ENCODE measurements at regions not wholly inside any gene's neighbourhood (a gene's known extent, or its start where the extent isn't known, plus 50 kb on each side); places are given as distances from the start of the nearest gene placed in this dataset.

DNA sequence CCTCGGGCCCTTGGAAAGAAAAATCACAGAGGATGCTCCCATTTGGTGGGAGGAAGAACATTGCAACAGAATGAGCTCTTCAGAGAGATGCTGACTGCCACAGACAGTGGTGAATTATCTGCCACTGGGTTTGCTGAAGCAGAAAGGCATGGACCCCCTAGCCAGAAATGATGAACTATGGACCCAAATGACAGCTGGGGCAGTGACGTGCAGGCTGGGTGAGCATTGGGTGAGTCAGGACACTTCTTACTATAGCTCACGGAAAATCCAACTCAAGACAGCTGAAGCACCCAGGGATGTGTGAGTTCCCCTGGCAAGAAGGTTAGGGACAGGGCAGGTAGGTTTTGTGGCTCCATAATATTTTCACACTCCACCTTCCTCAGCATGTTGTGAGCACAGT is 993.2 kb downstream of the BCL11B start:
- no peak for TF ChIP-seq ZBTB7A (IDR thresholded peaks at IDR 0.05; ENCODE audit: low read depth)
- TF ChIP-seq NFIC (IDR thresholded peaks at IDR 0.05): no peak

DNA sequence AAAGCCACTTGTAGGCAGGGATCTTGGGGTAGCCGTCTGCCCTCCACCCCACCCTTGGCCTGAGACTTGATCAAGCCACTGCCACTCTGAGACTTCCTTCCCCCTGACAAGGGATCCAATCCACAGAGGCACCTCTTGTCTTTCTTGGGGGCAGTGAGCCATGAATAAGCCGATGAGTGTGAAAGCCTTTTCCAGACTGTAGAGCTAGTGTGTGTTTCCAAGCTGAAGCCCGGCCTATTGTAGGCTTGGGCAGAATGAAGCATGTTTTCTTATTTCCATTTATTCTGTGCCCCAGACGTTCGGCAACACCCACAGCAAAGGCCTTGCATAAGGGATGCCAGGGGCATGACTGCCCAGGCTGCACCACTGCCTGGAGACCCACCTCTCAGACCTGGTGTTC is 991.6 kb downstream of the BCL11B start:
- TF ChIP-seq TCF12 (IDR thresholded peaks at IDR 0.05; ENCODE audit: low read depth) (no peak), EP300 (IDR thresholded peaks at IDR 0.05; ENCODE audit: borderline replicate concordance) (no peak), EGR1 (IDR thresholded peaks at IDR 0.05) (no peak), FOXM1 (IDR thresholded peaks at IDR 0.05; ENCODE audit: borderline replicate concordance, low read depth) (no peak), ZBTB7A (IDR thresholded peaks at IDR 0.05; ENCODE audit: low read depth) (no peak), RAD21 (IDR thresholded peaks at IDR 0.05; ENCODE audit: low read depth) (no peak), CEBPB (IDR thresholded peaks at IDR 0.05) (no peak), TEAD4 (IDR thresholded peaks at IDR 0.05) (no peak)
- TF ChIP-seq, protein P1, sequence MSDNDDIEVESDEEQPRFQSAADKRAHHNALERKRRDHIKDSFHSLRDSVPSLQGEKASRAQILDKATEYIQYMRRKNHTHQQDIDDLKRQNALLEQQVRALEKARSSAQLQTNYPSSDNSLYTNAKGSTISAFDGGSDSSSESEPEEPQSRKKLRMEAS (IDR thresholded peaks at IDR 0.05): no peak
- TF ChIP-seq, protein P2, sequence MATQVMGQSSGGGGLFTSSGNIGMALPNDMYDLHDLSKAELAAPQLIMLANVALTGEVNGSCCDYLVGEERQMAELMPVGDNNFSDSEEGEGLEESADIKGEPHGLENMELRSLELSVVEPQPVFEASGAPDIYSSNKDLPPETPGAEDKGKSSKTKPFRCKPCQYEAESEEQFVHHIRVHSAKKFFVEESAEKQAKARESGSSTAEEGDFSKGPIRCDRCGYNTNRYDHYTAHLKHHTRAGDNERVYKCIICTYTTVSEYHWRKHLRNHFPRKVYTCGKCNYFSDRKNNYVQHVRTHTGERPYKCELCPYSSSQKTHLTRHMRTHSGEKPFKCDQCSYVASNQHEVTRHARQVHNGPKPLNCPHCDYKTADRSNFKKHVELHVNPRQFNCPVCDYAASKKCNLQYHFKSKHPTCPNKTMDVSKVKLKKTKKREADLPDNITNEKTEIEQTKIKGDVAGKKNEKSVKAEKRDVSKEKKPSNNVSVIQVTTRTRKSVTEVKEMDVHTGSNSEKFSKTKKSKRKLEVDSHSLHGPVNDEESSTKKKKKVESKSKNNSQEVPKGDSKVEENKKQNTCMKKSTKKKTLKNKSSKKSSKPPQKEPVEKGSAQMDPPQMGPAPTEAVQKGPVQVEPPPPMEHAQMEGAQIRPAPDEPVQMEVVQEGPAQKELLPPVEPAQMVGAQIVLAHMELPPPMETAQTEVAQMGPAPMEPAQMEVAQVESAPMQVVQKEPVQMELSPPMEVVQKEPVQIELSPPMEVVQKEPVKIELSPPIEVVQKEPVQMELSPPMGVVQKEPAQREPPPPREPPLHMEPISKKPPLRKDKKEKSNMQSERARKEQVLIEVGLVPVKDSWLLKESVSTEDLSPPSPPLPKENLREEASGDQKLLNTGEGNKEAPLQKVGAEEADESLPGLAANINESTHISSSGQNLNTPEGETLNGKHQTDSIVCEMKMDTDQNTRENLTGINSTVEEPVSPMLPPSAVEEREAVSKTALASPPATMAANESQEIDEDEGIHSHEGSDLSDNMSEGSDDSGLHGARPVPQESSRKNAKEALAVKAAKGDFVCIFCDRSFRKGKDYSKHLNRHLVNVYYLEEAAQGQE (IDR thresholded peaks at IDR 0.05; ENCODE audit: low read depth): no peak

DNA sequence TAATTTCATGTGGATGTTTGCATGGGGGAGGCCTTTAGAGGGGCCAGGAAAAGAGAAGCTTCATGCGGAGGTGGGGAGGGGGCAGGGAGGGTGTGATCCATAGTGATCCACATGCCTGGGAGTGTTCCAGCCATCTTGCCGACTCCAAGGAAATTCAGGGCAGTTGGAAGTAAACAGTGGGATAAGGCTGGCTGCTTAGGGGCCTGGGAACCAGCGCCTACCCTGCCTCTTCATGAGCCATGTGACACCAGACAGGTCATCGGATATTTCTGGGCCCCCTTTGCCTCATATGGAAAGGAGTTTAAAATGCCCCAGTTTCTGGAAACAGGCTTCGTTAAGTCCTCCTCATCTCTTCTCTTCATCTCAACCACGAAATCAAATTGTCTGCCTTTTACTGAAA is 983.2 kb downstream of the BCL11B start:
- TF ChIP-seq, protein P3, sequence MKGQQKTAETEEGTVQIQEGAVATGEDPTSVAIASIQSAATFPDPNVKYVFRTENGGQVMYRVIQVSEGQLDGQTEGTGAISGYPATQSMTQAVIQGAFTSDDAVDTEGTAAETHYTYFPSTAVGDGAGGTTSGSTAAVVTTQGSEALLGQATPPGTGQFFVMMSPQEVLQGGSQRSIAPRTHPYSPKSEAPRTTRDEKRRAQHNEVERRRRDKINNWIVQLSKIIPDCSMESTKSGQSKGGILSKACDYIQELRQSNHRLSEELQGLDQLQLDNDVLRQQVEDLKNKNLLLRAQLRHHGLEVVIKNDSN (IDR thresholded peaks at IDR 0.05): no peak
- TF ChIP-seq, protein P1 (IDR thresholded peaks at IDR 0.05): no peak
- TF ChIP-seq FOXM1 (IDR thresholded peaks at IDR 0.05; ENCODE audit: borderline replicate concordance, low read depth): no peak

DNA sequence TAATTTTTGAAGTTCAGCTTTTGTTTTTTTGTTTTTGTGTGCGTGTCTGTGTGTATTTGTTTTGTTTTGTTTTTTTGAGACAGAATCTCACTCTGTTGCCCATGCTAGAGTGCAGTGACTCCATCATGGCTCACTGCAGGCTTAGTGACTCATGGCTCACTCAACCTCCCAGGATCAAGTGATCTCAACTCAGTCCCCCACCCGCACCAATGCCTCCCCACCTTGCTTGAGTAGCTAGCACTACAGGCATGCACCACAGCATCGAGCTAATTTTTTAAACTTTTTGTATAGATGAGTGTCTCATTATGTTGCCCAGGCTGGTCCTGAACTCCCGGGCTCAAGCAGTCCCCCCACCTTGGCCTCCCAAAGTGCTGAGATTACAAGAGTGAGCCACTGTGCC is 981.4 kb downstream of the BCL11B start:
- TF ChIP-seq TEAD4 (IDR thresholded peaks at IDR 0.05): no peak
- TF ChIP-seq EP300 (IDR thresholded peaks at IDR 0.05; ENCODE audit: borderline replicate concordance): no peak
- no peak for TF ChIP-seq CREB1 (IDR thresholded peaks at IDR 0.05; ENCODE audit: low read depth)
- no peak for TF ChIP-seq YY1 (IDR thresholded peaks at IDR 0.05; ENCODE audit: low read depth)

DNA sequence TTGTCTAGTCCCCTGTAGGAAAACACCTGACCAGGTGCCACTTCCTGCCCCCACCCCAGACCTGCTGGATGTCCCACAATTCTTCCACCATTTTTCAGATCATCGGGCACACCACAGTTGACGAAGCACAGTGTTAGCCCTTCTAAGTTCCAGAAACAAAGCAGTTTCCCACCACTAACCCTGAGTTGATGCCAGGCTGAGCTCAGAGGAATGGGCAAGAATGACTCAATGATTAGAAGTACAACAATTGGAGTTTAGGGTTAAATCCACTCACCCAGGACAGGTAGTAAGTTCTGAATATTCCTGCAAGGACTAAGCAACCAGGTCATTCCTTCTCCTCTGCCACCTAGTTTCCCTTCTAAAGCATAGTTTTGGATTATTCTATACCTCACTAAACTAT is 979.8 kb downstream of the BCL11B start:
- TF ChIP-seq CEBPB (IDR thresholded peaks at IDR 0.05) (no peak), CREB1 (IDR thresholded peaks at IDR 0.05; ENCODE audit: low read depth) (no peak), NFIC (IDR thresholded peaks at IDR 0.05) (no peak), EGR1 (IDR thresholded peaks at IDR 0.05) (no peak), FOXM1 (IDR thresholded peaks at IDR 0.05; ENCODE audit: borderline replicate concordance, low read depth) (no peak), TCF12 (IDR thresholded peaks at IDR 0.05; ENCODE audit: low read depth) (no peak), TAF1 (IDR thresholded peaks at IDR 0.05; ENCODE audit: low read depth) (no peak), ZBTB7A (IDR thresholded peaks at IDR 0.05; ENCODE audit: low read depth) (no peak), RAD21 (IDR thresholded peaks at IDR 0.05; ENCODE audit: low read depth) (no peak), TEAD4 (IDR thresholded peaks at IDR 0.05) (no peak), YY1 (IDR thresholded peaks at IDR 0.05; ENCODE audit: low read depth) (no peak), EP300 (IDR thresholded peaks at IDR 0.05; ENCODE audit: borderline replicate concordance) (no peak)
- TF ChIP-seq, protein P2 (IDR thresholded peaks at IDR 0.05; ENCODE audit: low read depth): no peak
- TF ChIP-seq, protein P1 (IDR thresholded peaks at IDR 0.05): no peak
- TF ChIP-seq, protein P3 (IDR thresholded peaks at IDR 0.05): no peak

DNA sequence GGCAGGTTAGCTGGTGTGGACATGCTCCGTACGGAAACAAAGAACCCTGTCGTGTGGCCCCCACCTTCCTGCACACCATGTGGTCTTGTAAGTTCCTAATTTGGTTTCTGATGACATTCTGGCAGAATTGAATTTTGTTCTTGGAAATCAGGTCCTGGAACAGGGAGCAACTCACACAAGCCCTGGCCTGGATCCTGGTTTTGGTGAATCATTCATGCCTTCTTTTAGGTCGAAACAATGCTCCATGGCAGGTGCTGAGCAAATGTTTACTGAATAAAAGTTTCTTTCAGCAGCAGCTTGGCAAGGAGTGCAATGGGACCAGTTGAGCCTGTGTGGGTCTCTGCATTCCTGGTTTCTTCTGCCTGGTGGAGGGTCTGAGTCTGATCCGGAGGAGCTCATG is 978.4 kb downstream of the BCL11B start:
- TF ChIP-seq RAD21 (IDR thresholded peaks at IDR 0.05; ENCODE audit: low read depth) (no peak), EP300 (IDR thresholded peaks at IDR 0.05; ENCODE audit: borderline replicate concordance) (no peak), CREB1 (IDR thresholded peaks at IDR 0.05; ENCODE audit: low read depth) (no peak), YY1 (IDR thresholded peaks at IDR 0.05; ENCODE audit: low read depth) (no peak), ZBTB7A (IDR thresholded peaks at IDR 0.05; ENCODE audit: low read depth) (no peak), TCF12 (IDR thresholded peaks at IDR 0.05; ENCODE audit: low read depth) (no peak), EGR1 (IDR thresholded peaks at IDR 0.05) (no peak), TAF1 (IDR thresholded peaks at IDR 0.05; ENCODE audit: low read depth) (no peak), TEAD4 (IDR thresholded peaks at IDR 0.05) (no peak)
- TF ChIP-seq, protein P3 (IDR thresholded peaks at IDR 0.05): no peak
